Activated CD4-positive, alpha-beta T cell treated with anti-CD3 and anti-CD28 coated beads, Interleukin-2, amount 50 U/mL, for 1 hour (primary cell): ENCODE measurements at regions not wholly inside any gene's neighbourhood (a gene's known extent, or its start where the extent isn't known, plus 50 kb on each side); places are given as distances from the start of the nearest gene placed in this dataset.
A peak's percentile ranks its signal among the peaks of the same experiment; 100 is the strongest.

Source experiments
- DNase-seq: peaks from one replicate; pipeline ENCODE4 v3.0.0-alpha.2; 2020

DNA sequence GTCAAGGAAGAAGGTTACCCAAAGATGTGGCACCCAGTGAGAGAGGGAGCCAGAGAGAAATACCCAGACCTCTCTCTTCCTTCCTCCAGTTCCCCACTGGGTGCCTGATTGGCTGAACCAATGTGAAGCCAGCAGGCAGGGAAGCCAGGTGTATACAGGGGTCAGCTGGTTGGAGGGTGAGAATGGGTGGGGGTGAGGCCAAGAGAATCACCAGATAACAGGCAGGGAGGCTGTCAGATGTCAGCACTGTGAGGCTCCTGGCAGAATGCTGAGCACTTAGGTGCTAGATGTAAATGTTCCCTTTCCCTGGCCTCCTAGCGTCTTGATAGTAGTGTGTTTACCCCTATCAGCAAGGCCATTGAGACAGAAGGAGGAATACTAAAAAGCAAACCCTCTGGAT lies 104.0 kb upstream of the MGAT5 start:
- DNase-seq = no peak

DNA sequence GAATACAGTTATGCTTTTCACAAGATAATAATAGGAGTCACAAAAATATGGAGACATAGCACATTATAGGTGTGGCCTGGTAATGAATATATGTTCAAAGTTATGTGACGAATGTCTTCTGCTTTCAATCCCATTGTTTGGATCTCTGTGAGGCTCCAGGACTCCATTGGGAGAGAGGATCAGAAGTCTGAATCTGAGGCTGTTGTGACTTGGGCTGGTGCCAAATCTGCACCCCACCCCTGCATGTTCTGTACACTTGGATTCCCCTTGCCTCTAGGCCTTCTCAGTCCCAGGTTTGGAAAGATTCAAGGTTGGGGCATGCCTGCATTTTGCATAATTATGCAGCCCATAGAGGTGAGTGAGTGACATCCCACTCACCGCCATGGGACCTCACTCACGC lies 103.1 kb upstream of the MGAT5 start:
- DNase-seq = no peak

GRCh38 chr2:134152045-134153010 lies 101.5 kb upstream of the MGAT5 start:
- DNase-seq = no peak

DNA sequence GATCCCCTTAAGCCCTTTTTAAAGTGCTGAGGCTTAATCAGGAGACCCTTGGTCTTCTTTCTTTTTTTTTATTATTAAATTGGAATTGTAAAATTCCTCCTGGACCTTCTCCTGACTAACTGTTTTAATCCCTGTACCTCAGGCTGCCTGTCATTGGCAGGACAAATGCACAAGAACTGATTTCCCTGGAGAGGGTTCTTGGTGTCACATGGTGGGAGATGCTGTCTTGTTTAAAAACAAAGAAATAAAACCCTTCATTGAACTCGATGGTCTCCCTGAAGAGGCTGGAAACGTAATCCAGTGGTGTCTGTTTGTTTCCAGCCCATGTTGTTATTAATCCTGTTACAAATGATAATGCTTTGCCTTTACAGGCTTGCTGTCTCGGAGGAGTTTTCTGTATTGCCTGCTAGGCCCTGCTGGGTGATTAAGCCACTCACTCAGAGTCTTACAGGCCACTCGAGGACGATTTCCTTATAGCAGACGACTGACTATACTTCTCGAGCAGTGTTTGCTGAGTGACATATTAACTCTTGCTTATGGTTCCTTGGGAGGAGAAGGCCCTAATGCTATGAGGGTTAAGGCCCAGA lies 100.5 kb upstream of the MGAT5 start:
- DNase-seq = no peak

GRCh38 chr2:134154246-134154645 lies 99.6 kb upstream of the MGAT5 start:
- DNase-seq = no peak

DNA sequence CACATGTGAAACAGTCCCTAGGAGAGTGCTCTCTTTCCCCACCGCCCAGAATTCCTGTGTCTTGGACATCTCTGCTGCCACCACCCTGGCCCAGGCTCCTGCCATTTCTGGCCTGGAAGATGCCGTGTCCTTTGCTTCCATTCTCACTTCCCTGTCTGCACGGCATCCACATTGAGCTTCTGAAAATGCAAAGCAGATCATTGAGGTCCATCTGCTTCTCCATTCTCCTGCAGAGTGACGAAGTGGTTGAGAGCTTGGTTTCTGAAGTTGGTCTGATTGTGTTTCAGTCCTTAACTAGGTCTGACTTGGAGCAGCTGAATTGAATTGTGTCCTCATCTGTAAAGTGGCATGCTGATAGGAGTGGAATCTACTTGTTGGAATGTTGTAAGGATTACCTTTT lies 98.7 kb upstream of the MGAT5 start:
- no peak for DNase-seq

GRCh38 chr2:134158295-134158694 lies 95.6 kb upstream of the MGAT5 start:
- no peak for DNase-seq

- DNase-seq = no peak
Measured at GRCh38 chr2:134161170-134161547, 92.7 kb upstream of the MGAT5 start.

DNA sequence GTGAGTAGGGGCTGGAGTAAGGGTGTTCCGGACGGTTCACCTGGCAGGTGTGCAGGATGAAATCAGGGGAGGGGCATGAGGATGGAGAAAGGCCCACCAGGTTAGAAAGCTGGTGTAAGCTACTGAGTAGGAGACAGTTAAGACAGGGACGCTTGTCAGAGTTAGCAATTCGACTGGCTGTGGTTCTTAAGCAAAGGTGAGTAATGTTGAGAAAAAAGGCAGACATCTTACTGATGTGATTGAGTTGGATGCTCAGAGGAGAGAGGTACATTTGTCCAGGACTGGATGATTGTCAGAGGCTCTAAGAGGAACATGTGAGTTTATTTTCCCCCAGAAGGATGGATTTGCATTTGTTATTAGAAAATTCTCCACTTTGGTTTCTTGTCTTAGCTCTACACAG lies 90.5 kb upstream of the MGAT5 start:
- no peak for DNase-seq

GRCh38 chr2:134164306-134164705 lies 89.6 kb upstream of the MGAT5 start:
- no peak for DNase-seq

DNA sequence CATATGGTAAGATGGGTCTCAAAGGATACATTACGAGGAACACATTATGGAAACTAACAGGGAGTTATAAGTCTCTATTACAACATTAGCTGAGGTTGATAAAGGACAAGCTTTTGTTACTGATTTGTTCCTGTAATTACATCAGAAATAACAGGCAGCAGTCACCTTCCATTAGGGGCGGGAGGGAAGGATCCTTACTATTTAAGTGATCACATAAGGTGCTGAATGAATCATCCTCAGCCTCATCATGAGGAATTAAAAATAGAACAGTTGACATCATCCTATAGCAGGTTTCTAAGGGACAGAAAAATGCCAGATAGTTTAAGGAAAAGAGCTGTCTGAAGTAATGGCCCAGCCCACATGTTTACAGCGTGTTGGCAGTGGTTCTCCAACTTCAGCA lies 86.9 kb upstream of the MGAT5 start:
- no peak for DNase-seq

GRCh38 chr2:134169788-134170187 lies 84.1 kb upstream of the MGAT5 start:
- no peak for DNase-seq

DNA sequence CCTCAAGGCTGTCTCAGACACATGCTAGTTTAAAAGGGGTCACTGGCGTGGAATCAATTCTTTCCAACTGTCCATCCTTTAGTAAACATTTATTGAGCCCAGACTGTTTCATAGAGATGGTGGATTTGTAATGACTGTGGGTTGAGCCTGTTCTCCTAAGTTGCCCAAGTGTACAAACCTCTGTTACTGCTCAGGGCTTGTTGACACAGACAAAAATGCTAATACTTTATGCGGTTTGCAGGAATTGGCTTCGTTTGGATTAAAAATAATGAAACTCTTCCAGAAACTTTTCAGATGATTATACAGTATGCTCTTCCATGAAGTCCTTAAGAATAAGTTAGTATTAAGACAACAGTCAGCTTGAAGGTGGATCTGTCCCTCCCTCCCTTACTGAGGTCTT lies 83.6 kb upstream of the MGAT5 start:
- no peak for DNase-seq

GRCh38 chr2:134170700-134171099 lies 83.2 kb upstream of the MGAT5 start:
- DNase-seq = no peak

DNA sequence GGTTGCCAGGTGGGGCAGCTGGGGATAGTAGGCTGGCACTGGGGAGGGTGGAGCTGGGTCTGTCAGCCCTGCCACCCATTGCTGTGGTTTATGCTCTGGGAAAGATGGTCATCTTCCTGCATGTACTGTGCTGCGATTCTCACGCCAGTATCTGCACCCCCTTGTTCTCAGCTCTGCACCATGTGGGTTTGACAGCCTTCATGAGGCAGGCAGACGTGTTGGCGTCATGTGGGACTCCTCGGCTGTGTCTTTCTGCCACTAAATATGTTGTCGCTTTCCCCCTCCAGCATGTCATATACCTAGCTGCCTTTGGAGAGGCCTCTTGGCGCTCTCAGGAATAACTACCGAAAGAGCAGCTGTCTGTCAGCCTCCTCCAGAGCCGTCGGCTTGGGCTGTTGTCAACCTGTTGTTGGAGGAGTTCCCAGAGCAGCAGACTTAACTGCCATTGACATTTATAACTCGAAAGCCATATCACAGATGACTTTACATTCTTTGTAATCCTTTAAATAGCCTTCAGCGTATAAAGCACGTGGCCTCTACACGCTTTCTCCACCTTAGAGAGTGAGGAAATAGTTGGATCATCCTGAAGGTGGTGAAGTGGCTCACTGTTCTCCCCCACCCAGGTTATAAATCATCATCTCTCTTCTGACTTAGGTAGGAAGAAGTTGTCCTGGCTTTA lies 80.4 kb upstream of the MGAT5 start:
- DNase-seq = no peak

GRCh38 chr2:134174711-134175110 lies 79.2 kb upstream of the MGAT5 start:
- no peak for DNase-seq

GRCh38 chr2:134175834-134176233 lies 78.0 kb upstream of the MGAT5 start:
- DNase-seq = no peak

- DNase-seq = no peak
Measured at GRCh38 chr2:134177351-134177931, 76.4 kb upstream of the MGAT5 start.

DNA sequence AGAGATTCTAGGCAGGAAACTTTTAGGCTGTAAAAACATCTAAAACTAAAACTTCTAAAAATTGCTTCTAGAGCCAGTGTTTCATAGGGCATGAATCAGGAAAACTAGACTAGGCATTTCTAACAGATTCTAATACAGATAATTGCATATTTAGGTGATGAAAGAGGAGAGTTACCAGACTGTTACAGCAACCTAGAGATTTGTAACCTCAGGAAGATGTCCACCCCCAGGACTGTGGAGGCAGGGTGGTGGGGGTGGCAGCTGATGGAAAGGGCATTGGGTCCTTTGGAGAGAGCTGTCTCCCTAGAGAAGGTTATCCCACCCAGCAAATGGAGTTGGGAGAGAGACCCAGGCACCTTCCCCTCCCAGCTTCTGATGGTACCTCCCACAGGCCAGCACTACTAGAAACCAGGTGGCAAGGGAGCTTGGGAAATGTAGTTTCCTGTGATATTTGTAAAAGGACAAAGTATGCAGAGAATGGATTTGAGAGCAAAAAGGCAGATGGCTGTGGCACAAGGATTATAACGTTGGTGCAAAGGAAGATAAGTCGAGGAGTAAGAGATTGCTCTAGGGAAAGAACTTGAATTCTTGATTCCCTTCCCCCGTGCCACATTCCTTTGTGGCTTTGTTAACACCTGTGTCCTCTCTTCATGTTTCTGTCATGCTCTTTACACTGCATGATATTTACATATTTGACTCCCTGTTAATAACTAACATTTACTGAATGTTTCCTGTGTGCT lies 75.6 kb upstream of the MGAT5 start:
- DNase-seq = no peak

DNA sequence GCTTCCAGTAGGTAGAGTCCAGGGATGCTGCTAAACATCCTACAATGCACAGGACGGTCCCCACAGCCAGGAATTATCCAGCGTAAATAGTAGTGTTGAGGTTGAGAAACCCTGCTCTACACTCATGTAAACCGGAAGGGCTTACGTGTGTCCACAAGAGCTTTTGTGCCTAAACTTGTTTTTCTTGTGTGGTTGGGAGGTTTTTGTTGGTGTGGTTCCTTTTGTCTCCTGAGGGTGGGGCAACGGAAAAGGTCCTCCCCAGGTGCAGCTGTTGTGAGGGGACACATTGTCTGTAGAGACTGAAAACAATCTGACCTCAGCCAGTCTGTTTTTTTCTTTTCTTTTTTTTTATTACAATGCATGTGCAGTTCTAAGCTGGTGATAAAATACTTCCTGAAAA lies 72.7 kb upstream of the MGAT5 start:
- peak; percentile 46 for DNase-seq

GRCh38 chr2:134183679-134184078 lies 70.2 kb upstream of the MGAT5 start:
- DNase-seq = no peak

DNA sequence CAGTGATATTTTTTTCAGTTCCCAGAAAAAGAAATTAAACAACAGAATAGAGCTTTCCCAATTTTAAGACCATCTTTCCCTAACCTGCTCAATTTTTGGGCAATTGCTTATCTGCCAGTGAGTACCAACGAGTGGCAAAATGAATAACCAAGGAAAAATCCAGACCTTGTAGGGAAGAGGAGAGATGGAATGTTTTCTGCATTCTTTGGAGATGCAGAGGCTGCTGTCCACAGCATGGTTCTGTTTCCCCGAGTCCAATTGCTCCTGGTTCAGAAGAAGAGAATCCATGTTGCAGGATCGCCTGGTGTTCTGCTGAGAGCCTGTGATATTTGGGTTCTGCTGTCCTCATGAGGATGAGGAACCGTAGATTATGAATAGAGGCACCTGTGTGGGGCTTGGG lies 68.2 kb upstream of the MGAT5 start:
- no peak for DNase-seq
